ENCODE measurements at regions not wholly inside any gene's neighbourhood (a gene's known extent, or its start where the extent isn't known, plus 50 kb on each side); places are given as distances from the start of the nearest gene placed in this dataset.

DNA sequence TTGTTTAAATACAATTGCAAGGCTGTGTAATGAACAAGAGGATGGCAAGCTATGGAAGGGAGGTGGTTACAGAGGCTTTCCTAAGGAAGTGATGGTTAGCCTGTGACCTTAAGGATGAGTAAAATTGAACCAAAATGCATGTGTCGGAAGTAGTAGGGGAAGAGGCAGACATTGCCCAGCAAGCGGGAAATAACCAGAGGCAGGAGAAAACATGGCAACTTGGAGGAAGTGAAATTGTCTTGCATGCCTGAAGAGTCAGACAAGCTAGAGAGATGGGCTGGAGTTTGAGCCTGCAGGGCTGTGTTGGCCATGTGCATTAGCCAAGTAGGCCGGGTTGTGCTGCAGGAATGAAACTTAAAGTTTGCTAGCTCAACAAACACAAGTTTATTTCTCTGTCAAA is 96.2 kb downstream of the BTG1 start:
- Mint-ChIP-seq H3K4me3 (no peak overlapping the region), H3K27ac (peak overlapping the region; percentile 4), H3K4me1 (no peaks in the 10 kb centered on the region), H3K36me3 (ENCODE audit: low read depth) (peaks cover 3% of the 10 kb centered on the region), H3K27me3 (ENCODE audit: low read depth, poor library complexity) (peaks cover 4% of the 10 kb centered on the region), H3K9me3 (peaks cover 5% of the 10 kb centered on the region)
- TF ChIP-seq, protein P1, sequence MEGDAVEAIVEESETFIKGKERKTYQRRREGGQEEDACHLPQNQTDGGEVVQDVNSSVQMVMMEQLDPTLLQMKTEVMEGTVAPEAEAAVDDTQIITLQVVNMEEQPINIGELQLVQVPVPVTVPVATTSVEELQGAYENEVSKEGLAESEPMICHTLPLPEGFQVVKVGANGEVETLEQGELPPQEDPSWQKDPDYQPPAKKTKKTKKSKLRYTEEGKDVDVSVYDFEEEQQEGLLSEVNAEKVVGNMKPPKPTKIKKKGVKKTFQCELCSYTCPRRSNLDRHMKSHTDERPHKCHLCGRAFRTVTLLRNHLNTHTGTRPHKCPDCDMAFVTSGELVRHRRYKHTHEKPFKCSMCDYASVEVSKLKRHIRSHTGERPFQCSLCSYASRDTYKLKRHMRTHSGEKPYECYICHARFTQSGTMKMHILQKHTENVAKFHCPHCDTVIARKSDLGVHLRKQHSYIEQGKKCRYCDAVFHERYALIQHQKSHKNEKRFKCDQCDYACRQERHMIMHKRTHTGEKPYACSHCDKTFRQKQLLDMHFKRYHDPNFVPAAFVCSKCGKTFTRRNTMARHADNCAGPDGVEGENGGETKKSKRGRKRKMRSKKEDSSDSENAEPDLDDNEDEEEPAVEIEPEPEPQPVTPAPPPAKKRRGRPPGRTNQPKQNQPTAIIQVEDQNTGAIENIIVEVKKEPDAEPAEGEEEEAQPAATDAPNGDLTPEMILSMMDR (IDR thresholded peaks at IDR 0.05), result no peak
- no peak for DNase-seq

DNA sequence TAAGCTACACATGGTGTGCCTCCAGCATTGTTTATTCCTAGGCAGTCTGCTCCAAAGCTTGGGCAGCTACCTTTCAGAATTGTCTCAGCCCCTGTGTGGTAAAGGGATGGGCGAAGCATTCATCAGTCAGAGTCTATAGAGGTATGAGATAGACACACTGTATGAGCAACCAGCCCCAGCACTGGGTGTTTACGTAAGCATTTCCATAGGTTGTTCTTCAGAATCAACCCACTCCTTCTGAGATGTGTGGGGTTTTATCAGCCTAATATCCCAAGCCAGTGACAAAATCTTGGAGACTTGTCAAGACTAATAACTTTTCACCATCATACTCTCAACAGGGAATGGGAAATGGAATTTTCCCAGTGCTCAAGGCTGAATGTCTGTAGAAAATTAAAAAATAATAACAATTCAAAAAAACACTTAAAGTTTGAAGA is 98.2 kb downstream of the BTG1 start:
- H3K4me3 Mint-ChIP-seq, result no peak overlapping the region
- DNase-seq, result no peak
- no peak overlapping the region for H3K27ac Mint-ChIP-seq
- H3K4me1 Mint-ChIP-seq, result no peaks in the 10 kb centered on the region
- peaks cover 5% of the 10 kb centered on the region for H3K9me3 Mint-ChIP-seq
- TF ChIP-seq, protein P1 (IDR thresholded peaks at IDR 0.05), result no peak
- H3K27me3 Mint-ChIP-seq (ENCODE audit: low read depth, poor library complexity), result no peaks in the 10 kb centered on the region
- H3K36me3 Mint-ChIP-seq (ENCODE audit: low read depth), result peaks cover 3% of the 10 kb centered on the region

DNA sequence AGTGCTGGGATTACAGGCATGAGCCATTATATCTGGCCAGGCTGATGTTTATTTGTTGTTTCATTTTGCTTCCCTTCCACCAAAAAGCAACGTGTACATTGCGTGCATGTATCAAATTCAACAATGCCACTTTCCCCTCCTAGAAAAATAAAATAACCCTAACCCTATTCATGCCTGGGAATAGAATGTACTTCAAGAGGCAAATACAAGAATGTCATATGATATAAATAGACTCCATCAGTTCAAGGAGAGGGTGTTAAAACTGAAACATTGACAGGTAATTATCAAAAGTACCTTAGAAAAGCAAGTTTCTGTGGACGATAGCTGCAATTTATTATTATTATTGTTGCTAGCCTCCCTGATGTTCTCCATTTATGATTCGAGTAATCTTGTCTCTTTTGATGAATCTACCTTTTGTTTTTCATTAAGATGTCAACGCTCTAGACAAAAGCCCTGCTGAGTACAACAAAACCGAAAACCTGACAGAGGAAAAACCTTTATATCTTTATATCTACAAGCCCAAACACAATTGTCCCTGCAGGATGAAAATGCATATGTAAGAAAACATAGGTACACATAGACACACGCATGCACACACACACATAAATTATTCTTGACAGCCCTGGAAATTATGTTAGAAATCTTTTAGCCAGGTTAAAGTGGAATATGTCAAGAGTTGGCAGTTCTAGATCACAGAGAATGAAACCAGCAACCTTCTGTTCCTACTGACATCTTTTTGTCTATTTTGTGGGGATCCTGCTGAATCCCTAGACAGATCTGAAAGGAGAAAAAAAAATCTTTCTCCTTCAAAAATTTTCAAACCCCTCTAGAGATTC is 98.9 kb downstream of the BTG1 start:
- TF ChIP-seq, protein P1 (IDR thresholded peaks at IDR 0.05), result no peak
- Mint-ChIP-seq H3K27me3 (ENCODE audit: low read depth, poor library complexity) (peaks cover under 1% of the 10 kb centered on the region), H3K4me3 (no peak overlapping the region), H3K4me1 (no peaks in the 10 kb centered on the region), H3K9me3 (peaks cover 5% of the 10 kb centered on the region), H3K36me3 (ENCODE audit: low read depth) (peaks cover 3% of the 10 kb centered on the region), H3K27ac (no peak overlapping the region)
- no peak for DNase-seq

DNA sequence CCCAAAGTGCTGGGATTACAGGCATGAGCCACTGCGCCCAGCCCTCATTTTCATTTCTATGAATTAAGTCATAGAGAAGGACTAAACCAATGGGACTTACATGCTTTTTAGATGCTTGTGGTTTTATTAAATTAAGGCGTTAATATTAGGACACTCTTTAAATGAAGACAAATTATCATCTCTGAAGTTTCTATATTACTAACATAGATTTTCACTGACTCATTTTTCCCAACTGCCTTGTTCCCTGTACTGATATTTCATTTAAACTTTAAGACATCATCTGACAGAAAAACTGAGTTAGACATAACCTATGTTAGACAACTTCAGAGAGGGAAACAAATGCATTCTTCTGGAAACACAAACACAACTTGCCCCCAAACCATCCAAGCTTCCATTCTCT is 99.8 kb downstream of the BTG1 start:
- H3K27ac Mint-ChIP-seq, result no peak overlapping the region
- H3K4me1 Mint-ChIP-seq, result no peaks in the 10 kb centered on the region
- H3K36me3 Mint-ChIP-seq (ENCODE audit: low read depth), result peaks cover 3% of the 10 kb centered on the region
- TF ChIP-seq, protein P1 (IDR thresholded peaks at IDR 0.05), result no peak
- no peak overlapping the region for H3K4me3 Mint-ChIP-seq
- peaks cover 3% of the 10 kb centered on the region for H3K27me3 Mint-ChIP-seq (ENCODE audit: low read depth, poor library complexity)
- no peak for DNase-seq
- H3K9me3 Mint-ChIP-seq, result peaks cover 5% of the 10 kb centered on the region

DNA sequence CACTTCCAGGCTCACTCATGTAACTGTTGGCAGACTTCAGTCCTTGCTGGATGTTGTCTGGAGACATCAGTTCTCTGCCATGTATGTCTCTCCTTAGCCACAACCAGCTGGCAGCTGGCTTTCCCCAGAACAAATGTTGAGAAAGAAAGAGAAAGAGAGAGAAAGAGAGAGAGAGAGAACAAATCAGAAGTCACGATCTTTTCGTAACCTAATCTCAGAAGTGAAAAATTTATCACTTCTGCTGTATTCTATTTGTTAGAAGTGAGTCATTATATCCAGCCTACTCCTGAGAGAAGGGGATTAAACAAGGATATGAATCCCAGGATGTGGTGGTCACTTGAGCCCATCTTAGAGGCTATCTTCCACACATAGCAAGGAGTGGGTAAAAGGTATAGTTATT is 101.2 kb downstream of the BTG1 start:
- TF ChIP-seq, protein P1 (IDR thresholded peaks at IDR 0.05), result no peak
- no peak overlapping the region for H3K4me3 Mint-ChIP-seq
- DNase-seq, result no peak

More for the DNA sequence above, 101.2 kb downstream of the BTG1 start:
- no peaks in the 10 kb centered on the region for H3K36me3 Mint-ChIP-seq (ENCODE audit: low read depth)
- H3K27me3 Mint-ChIP-seq (ENCODE audit: low read depth, poor library complexity), result peaks cover 3% of the 10 kb centered on the region
- H3K9me3 Mint-ChIP-seq, result no peaks in the 10 kb centered on the region
- no peaks in the 10 kb centered on the region for H3K4me1 Mint-ChIP-seq
- H3K27ac Mint-ChIP-seq, result no peak overlapping the region

Measured in nephron progenitor cell (in vitro differentiated cells).